ENCODE measurements at regions not wholly inside any gene's neighbourhood (a gene's known extent, or its start where the extent isn't known, plus 50 kb on each side); places are given as distances from the start of the nearest gene placed in this dataset.

DNA sequence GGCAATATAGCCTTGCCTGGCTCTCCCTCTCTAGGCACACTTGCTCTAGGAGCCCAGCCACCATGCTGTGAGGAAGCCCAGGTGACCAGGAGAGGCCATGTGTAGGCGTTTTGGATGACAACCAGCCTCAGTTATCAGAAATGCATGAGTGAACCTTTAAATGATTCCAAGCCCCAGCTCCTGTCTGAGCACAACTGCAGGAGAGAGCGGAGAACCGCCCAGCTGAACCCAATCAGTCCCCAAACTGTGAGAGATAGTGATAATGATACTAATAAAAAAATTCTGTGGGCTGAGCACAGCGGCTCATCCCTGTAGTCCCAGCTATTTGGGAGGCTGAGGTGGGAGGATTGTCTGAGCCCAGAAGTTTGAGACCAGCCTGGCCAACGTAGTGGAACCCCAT is 83.8 kb upstream of the TOX2 start:
- TF ChIP-seq, protein P1, sequence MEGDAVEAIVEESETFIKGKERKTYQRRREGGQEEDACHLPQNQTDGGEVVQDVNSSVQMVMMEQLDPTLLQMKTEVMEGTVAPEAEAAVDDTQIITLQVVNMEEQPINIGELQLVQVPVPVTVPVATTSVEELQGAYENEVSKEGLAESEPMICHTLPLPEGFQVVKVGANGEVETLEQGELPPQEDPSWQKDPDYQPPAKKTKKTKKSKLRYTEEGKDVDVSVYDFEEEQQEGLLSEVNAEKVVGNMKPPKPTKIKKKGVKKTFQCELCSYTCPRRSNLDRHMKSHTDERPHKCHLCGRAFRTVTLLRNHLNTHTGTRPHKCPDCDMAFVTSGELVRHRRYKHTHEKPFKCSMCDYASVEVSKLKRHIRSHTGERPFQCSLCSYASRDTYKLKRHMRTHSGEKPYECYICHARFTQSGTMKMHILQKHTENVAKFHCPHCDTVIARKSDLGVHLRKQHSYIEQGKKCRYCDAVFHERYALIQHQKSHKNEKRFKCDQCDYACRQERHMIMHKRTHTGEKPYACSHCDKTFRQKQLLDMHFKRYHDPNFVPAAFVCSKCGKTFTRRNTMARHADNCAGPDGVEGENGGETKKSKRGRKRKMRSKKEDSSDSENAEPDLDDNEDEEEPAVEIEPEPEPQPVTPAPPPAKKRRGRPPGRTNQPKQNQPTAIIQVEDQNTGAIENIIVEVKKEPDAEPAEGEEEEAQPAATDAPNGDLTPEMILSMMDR (IDR thresholded peaks at IDR 0.05) = no peak
- no peak for TF ChIP-seq EZH2 (IDR thresholded peaks at IDR 0.05; ENCODE audit: borderline replicate concordance, insufficient read depth, low read depth, low read length, poor library complexity, severe bottlenecking)
